Neural cell (in vitro differentiated cells): ENCODE measurements at regions not wholly inside any gene's neighbourhood (a gene's known extent, or its start where the extent isn't known, plus 50 kb on each side); places are given as distances from the start of the nearest gene placed in this dataset.

ENCODE experiments used
- EP300 ChIP-seq: fragments of 450-650 bp; conservative IDR thresholded peaks from 2 replicates; pipeline ENCODE4 v1.6.1; 2014; ENCODE audit warnings: antibody characterized with exemption, mild to moderate bottlenecking, moderate library complexity; ENCODE audit not compliant: poor library complexity, severe bottlenecking
- EZH2 ChIP-seq: fragments of 200-600, 300-800 bp; shearing (Covaris generic), sonication (generic); IDR thresholded peaks from 2 replicates; pipeline ENCODE4 v1.6.1; 2014; ENCODE audit warnings: antibody characterized with exemption, low read length, borderline replicate concordance, mild to moderate bottlenecking; ENCODE audit not compliant: insufficient read depth, poor library complexity, severe bottlenecking
- RAD21 ChIP-seq: fragments of 450-650 bp; conservative IDR thresholded peaks from 2 replicates; pipeline ENCODE4 v1.6.1; 2014; ENCODE audit warnings: antibody characterized with exemption, mild to moderate bottlenecking, moderate library complexity
- TF ChIP-seq, protein P1 (sequence below): fragments of 450-650 bp; IDR thresholded peaks from 2 replicates; pipeline ENCODE4 v1.5.1; 2014; ENCODE audit warnings: antibody characterized with exemption, mild to moderate bottlenecking, moderate library complexity; ENCODE audit not compliant: poor library complexity, severe bottlenecking
- TF ChIP-seq, protein P2 (sequence below): IDR thresholded peaks from 2 replicates; pipeline ENCODE4 v1.6.1; 2012; ENCODE audit warnings: borderline replicate concordance

DNA sequence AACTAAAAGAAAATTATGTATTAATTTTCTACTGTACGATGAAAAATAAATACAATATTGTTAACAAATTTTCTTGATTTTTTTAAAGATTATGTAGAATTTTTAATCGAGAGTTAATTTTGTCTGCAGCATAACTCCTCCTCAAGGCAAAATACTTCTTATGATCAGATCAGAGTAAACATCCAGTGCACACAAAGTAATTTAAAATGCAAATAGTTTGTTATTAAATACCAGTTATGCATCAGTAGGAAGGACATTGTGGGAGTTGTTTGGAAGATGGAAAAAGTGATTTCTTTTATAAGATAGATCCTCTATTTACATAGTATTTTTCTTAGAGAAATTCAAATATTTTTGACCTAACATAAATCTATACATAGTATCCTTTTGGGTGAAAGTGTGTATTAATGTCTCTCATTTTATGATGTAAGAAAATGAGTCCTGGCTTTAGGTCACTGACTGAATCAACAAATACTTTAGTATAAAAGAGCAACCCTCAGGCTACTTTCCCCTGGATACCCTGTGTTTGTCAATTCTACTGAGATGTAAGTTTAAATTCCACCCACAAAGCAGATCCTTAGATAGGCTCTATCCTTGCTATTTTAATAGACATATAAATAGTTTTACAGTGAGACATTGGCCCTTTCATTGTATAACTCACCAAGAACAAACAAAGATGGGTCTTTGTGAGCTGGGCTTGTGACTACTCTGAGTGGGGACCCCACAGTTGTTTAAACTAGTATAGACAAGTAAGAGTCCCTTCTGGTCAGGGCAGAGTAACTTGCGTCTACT lies 1133.7 kb downstream of the GATA3 start:
- TF ChIP-seq, protein P1, sequence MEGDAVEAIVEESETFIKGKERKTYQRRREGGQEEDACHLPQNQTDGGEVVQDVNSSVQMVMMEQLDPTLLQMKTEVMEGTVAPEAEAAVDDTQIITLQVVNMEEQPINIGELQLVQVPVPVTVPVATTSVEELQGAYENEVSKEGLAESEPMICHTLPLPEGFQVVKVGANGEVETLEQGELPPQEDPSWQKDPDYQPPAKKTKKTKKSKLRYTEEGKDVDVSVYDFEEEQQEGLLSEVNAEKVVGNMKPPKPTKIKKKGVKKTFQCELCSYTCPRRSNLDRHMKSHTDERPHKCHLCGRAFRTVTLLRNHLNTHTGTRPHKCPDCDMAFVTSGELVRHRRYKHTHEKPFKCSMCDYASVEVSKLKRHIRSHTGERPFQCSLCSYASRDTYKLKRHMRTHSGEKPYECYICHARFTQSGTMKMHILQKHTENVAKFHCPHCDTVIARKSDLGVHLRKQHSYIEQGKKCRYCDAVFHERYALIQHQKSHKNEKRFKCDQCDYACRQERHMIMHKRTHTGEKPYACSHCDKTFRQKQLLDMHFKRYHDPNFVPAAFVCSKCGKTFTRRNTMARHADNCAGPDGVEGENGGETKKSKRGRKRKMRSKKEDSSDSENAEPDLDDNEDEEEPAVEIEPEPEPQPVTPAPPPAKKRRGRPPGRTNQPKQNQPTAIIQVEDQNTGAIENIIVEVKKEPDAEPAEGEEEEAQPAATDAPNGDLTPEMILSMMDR: no peak
- TF ChIP-seq, protein P2, sequence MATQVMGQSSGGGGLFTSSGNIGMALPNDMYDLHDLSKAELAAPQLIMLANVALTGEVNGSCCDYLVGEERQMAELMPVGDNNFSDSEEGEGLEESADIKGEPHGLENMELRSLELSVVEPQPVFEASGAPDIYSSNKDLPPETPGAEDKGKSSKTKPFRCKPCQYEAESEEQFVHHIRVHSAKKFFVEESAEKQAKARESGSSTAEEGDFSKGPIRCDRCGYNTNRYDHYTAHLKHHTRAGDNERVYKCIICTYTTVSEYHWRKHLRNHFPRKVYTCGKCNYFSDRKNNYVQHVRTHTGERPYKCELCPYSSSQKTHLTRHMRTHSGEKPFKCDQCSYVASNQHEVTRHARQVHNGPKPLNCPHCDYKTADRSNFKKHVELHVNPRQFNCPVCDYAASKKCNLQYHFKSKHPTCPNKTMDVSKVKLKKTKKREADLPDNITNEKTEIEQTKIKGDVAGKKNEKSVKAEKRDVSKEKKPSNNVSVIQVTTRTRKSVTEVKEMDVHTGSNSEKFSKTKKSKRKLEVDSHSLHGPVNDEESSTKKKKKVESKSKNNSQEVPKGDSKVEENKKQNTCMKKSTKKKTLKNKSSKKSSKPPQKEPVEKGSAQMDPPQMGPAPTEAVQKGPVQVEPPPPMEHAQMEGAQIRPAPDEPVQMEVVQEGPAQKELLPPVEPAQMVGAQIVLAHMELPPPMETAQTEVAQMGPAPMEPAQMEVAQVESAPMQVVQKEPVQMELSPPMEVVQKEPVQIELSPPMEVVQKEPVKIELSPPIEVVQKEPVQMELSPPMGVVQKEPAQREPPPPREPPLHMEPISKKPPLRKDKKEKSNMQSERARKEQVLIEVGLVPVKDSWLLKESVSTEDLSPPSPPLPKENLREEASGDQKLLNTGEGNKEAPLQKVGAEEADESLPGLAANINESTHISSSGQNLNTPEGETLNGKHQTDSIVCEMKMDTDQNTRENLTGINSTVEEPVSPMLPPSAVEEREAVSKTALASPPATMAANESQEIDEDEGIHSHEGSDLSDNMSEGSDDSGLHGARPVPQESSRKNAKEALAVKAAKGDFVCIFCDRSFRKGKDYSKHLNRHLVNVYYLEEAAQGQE: no peak
- TF ChIP-seq EZH2 (no peak), EP300 (no peak), RAD21 (no peak)
